Amniotic epithelial cell (primary cell): ENCODE measurements at regions not wholly inside any gene's neighbourhood (a gene's known extent, or its start where the extent isn't known, plus 50 kb on each side); places are given as distances from the start of the nearest gene placed in this dataset.

ENCODE experiments used
- DNase-seq: peaks from one replicate; pipeline ENCODE4 v3.0.0-alpha.2; 2010; ENCODE audit warnings: low read depth

GRCh38 chr3:187902041-187902471 is 156.8 kb upstream of the BCL6 start:
- no peak for DNase-seq

GRCh38 chr3:187902936-187903335 is 157.7 kb upstream of the BCL6 start:
- DNase-seq: no peak

- no peak for DNase-seq
Measured at GRCh38 chr3:187903697-187904096, 158.4 kb upstream of the BCL6 start.

- DNase-seq: no peak
Measured at GRCh38 chr3:187906416-187906815, 161.1 kb upstream of the BCL6 start.

GRCh38 chr3:187906920-187907319 is 161.7 kb upstream of the BCL6 start:
- no peak for DNase-seq

GRCh38 chr3:187909866-187910265 is 164.6 kb upstream of the BCL6 start:
- DNase-seq: peak; percentile 29

- no peak for DNase-seq
Measured at GRCh38 chr3:187912007-187912406, 166.7 kb upstream of the BCL6 start.

GRCh38 chr3:187913617-187914033 is 168.4 kb upstream of the BCL6 start:
- peak; percentile 87 for DNase-seq

GRCh38 chr3:187914231-187914630 is 169.0 kb upstream of the BCL6 start:
- DNase-seq: no peak

- no peak for DNase-seq
Measured at GRCh38 chr3:187916072-187916471, 170.8 kb upstream of the BCL6 start.

- no peak for DNase-seq
Measured at GRCh38 chr3:187918081-187918644, 172.9 kb upstream of the BCL6 start.

GRCh38 chr3:187919048-187919447 is 173.8 kb upstream of the BCL6 start:
- DNase-seq: no peak

GRCh38 chr3:187919544-187919943 is 174.3 kb upstream of the BCL6 start:
- no peak for DNase-seq

GRCh38 chr3:187920030-187920429 is 174.8 kb upstream of the BCL6 start:
- peak; percentile 36 for DNase-seq

- peak; percentile 51 for DNase-seq
Measured at GRCh38 chr3:187920913-187921312, 175.6 kb upstream of the BCL6 start.

GRCh38 chr3:187921391-187922074 is 176.3 kb upstream of the BCL6 start:
- DNase-seq: no peak

- DNase-seq: peak; percentile 90
Measured at GRCh38 chr3:187922704-187923416, 177.6 kb upstream of the BCL6 start.

- DNase-seq: no peak
Measured at GRCh38 chr3:187924651-187925050, 179.4 kb upstream of the BCL6 start.

- DNase-seq: peak; percentile 73
Measured at GRCh38 chr3:187925326-187925725, 180.1 kb upstream of the BCL6 start.

GRCh38 chr3:187926620-187927019 is 181.4 kb upstream of the BCL6 start:
- no peak for DNase-seq

- DNase-seq: no peak
Measured at GRCh38 chr3:187927565-187927964, 182.3 kb upstream of the BCL6 start.

GRCh38 chr3:187929112-187929816 is 184.0 kb upstream of the BCL6 start:
- DNase-seq: no peak

- no peak for DNase-seq
Measured at GRCh38 chr3:187930021-187930420, 184.8 kb upstream of the BCL6 start.
